Thyroid gland (tissue), 4 donors: ENCODE measurements at regions not wholly inside any gene's neighbourhood (a gene's known extent, or its start where the extent isn't known, plus 50 kb on each side); places are given as distances from the start of the nearest gene placed in this dataset.

Source experiments
- CTCF ChIP-seq, 6 experiments: fragments of 200-600 bp in 3 of 6; fragments of 450-650 bp in 3 of 6; sonication (generic) in 3 of 6; IDR thresholded peaks; one replicate each; pipeline ENCODE4 v1.5.1; 2016 to 2019; ENCODE audit warnings: antibody characterized with exemption in 6 of 6, mild to moderate bottlenecking in 2 of 6, inconsistent platforms in 1 of 6, moderate library complexity in 1 of 6
- POLR2A ChIP-seq, 2 donors: fragments of 450-650 bp; IDR thresholded peaks; one replicate each; pipeline ENCODE4 v1.6.1; 2017; ENCODE audit warnings: antibody characterized with exemption in 2 of 2, mild to moderate bottlenecking in 2 of 2, moderate library complexity in 1 of 2

DNA sequence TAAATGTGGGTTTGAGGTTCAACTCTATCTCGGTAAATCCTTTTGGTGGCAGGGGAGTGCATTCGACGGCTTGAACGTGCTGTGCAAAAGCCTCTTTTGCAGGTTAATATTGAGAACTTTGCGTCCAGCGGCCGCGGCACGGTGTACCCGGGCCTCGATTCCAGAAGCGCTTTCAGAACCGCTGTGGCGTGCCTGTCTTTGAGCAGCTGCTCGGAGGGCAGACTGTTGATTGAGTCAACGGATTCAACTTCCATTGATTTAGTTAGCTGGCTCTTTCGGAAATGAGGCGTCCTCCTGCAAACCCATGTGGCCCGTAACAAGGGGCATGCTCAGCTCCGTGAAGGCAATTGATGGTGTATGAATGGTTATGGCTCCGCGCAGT is 1247.8 kb downstream of the BRD1 start:
- no peak for TF ChIP-seq CTCF (IDR thresholded peaks at IDR 0.05)
- TF ChIP-seq POLR2A (IDR thresholded peaks at IDR 0.05) = no peak
